Activated CD4-positive, alpha-beta memory T cell treated with anti-CD3 and anti-CD28 coated beads for 36 hours (primary cell): ENCODE measurements at regions not wholly inside any gene's neighbourhood (a gene's known extent, or its start where the extent isn't known, plus 50 kb on each side); places are given as distances from the start of the nearest gene placed in this dataset.

Experiments used
- CTCF ChIA-PET: fragments of 350-600 bp; sonication (Branson Sonifier 250); formaldehyde crosslinking; loops from one replicate; lab custom pipeline; 2021; ENCODE audit warnings: antibody characterized with exemption, inconsistent platforms; lab: Charles Lee
- POLR2A ChIA-PET: fragments of 350-600 bp; sonication (Branson Sonifier 250); formaldehyde crosslinking; loops from one replicate; lab custom pipeline; 2021; ENCODE audit warnings: antibody characterized with exemption; lab: Charles Lee
- DNase-seq: peaks from one replicate; pipeline ENCODE4 v3.0.0-alpha.2; 2020
- H3K27ac Mint-ChIP-seq: one replicate; pipeline ENCODE4 v1.8.0; 2021; ENCODE audit warnings: mixed read lengths
- H3K27me3 Mint-ChIP-seq: one replicate; pipeline ENCODE4 v1.8.0; 2021; ENCODE audit warnings: mixed read lengths
- H3K36me3 Mint-ChIP-seq: one replicate; pipeline ENCODE4 v1.8.0; 2021; ENCODE audit warnings: mixed read lengths
- H3K4me1 Mint-ChIP-seq: one replicate; pipeline ENCODE4 v1.8.0; 2021; ENCODE audit warnings: low read depth, mixed read lengths
- H3K4me3 Mint-ChIP-seq: one replicate; pipeline ENCODE4 v1.8.0; 2021; ENCODE audit warnings: mild to moderate bottlenecking, mixed read lengths
- H3K9me3 Mint-ChIP-seq: one replicate; pipeline ENCODE4 v1.8.0; 2021; ENCODE audit warnings: mixed read lengths
- intact Hi-C: fragments of 100-400 bp; cut with micrococcal nuclease; formaldehyde crosslinking; loops from one replicate; pipeline ENCODE4 v1.15.1; 2023

DNA sequence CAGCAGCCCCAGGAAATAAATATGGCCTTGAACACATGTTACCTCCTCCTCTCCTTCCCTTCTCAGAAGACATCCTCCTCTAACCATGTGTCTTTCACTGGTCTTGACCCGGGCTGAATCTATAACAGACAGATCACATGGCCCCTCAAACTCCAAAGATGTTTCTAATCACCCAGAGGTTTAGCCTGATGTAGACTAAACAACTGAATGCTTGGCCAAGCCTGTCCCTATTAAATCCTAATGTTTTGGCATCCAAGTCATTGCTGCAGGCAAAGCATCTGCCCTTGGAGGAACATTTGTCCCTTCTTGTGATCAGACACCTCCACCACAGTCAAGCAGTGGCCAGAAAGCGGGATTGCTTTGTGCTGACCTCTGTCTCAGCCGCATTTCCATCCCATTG, 65.5 kb downstream of the ANKRD60 start:
- H3K36me3 Mint-ChIP-seq, result no peaks in the 10 kb centered on the region
- H3K9me3 Mint-ChIP-seq, result no peaks in the 10 kb centered on the region
- no peak overlapping the region for H3K4me3 Mint-ChIP-seq
- ChIA-PET POLR2A (no interaction called here), CTCF (no interaction called here)
- no peaks in the 10 kb centered on the region for H3K4me1 Mint-ChIP-seq
- intact Hi-C loops, result no loop called here
- no peaks in the 10 kb centered on the region for H3K27me3 Mint-ChIP-seq
- H3K27ac Mint-ChIP-seq, result no peak overlapping the region
- no peak for DNase-seq

GRCh38 chr20:58161192-58161591, 67.3 kb downstream of the ANKRD60 start:
- H3K4me1 Mint-ChIP-seq, result no peaks in the 10 kb centered on the region
- CTCF ChIA-PET, result no interaction called here
- intact Hi-C loops, result no loop called here
- peaks cover under 1% of the 10 kb centered on the region for H3K27me3 Mint-ChIP-seq
- H3K4me3 Mint-ChIP-seq, result no peak overlapping the region
- no peaks in the 10 kb centered on the region for H3K36me3 Mint-ChIP-seq
- POLR2A ChIA-PET, result no interaction called here
- H3K27ac Mint-ChIP-seq, result no peak overlapping the region
- no peaks in the 10 kb centered on the region for H3K9me3 Mint-ChIP-seq
- DNase-seq, result no peak

- intact Hi-C loops, result no loop called here
- Mint-ChIP-seq H3K4me1 (no peaks in the 10 kb centered on the region), H3K27ac (no peak overlapping the region), H3K36me3 (no peaks in the 10 kb centered on the region), H3K4me3 (no peak overlapping the region), H3K27me3 (peaks cover 3% of the 10 kb centered on the region), H3K9me3 (no peaks in the 10 kb centered on the region)
- POLR2A ChIA-PET, result no interaction called here
- no peak for DNase-seq
- CTCF ChIA-PET, result no interaction called here
Measured at GRCh38 chr20:58160451-58161061, 67.9 kb downstream of the ANKRD60 start.

GRCh38 chr20:58155148-58155925, 73.1 kb downstream of the ANKRD60 start:
- no peak overlapping the region for H3K4me3 Mint-ChIP-seq
- DNase-seq, result no peak
- no peak overlapping the region for H3K27ac Mint-ChIP-seq
- POLR2A ChIA-PET, result no interaction called here
- no peaks in the 10 kb centered on the region for H3K9me3 Mint-ChIP-seq
- H3K36me3 Mint-ChIP-seq, result no peaks in the 10 kb centered on the region
- H3K4me1 Mint-ChIP-seq, result no peaks in the 10 kb centered on the region
- intact Hi-C loops, result no loop called here
- CTCF ChIA-PET, result interaction anchor here (1.6 kb wide), 1 partner anchor 25 kb away, joined by 6 read pairs; no protein-coding TSS in a partner anchor
- H3K27me3 Mint-ChIP-seq, result peaks cover 21% of the 10 kb centered on the region

GRCh38 chr20:58154113-58154512, 74.3 kb downstream of the ANKRD60 start:
- intact Hi-C loops, result no loop called here
- ChIA-PET CTCF (no interaction called here), POLR2A (no interaction called here)
- Mint-ChIP-seq H3K4me3 (no peak overlapping the region), H3K9me3 (no peaks in the 10 kb centered on the region), H3K4me1 (peaks cover 3% of the 10 kb centered on the region), H3K27ac (no peak overlapping the region), H3K27me3 (peaks cover 26% of the 10 kb centered on the region), H3K36me3 (no peaks in the 10 kb centered on the region)
- no peak for DNase-seq

GRCh38 chr20:58153121-58153520, 75.3 kb downstream of the ANKRD60 start:
- Mint-ChIP-seq H3K9me3 (no peaks in the 10 kb centered on the region), H3K4me1 (peaks cover 3% of the 10 kb centered on the region), H3K27me3 (peaks cover 34% of the 10 kb centered on the region), H3K4me3 (no peak overlapping the region), H3K36me3 (no peaks in the 10 kb centered on the region), H3K27ac (no peak overlapping the region)
- DNase-seq, result no peak
- intact Hi-C loops, result no loop called here
- POLR2A ChIA-PET, result no interaction called here
- CTCF ChIA-PET, result no interaction called here

- no peak overlapping the region for H3K4me3 Mint-ChIP-seq
Measured at GRCh38 chr20:58150772-58151171, 77.7 kb downstream of the ANKRD60 start.

GRCh38 chr20:58149437-58150091, 78.9 kb downstream of the ANKRD60 start:
- Mint-ChIP-seq H3K4me3 (no peak overlapping the region), H3K4me1 (peaks cover 3% of the 10 kb centered on the region), H3K27me3 (peaks cover 41% of the 10 kb centered on the region), H3K36me3 (no peaks in the 10 kb centered on the region), H3K9me3 (no peaks in the 10 kb centered on the region), H3K27ac (no peak overlapping the region)
- POLR2A ChIA-PET, result no interaction called here
- DNase-seq, result no peak
- CTCF ChIA-PET, result no interaction called here
- intact Hi-C loops, result no loop called here

More at GRCh38 chr20:58150772-58151171, 77.7 kb downstream of the ANKRD60 start:
- POLR2A ChIA-PET, result no interaction called here
- Mint-ChIP-seq H3K27ac (no peak overlapping the region), H3K27me3 (peaks cover 43% of the 10 kb centered on the region), H3K36me3 (no peaks in the 10 kb centered on the region), H3K9me3 (no peaks in the 10 kb centered on the region), H3K4me1 (peaks cover 3% of the 10 kb centered on the region)
- DNase-seq, result no peak
- CTCF ChIA-PET, result no interaction called here
- intact Hi-C loops, result no loop called here

DNA sequence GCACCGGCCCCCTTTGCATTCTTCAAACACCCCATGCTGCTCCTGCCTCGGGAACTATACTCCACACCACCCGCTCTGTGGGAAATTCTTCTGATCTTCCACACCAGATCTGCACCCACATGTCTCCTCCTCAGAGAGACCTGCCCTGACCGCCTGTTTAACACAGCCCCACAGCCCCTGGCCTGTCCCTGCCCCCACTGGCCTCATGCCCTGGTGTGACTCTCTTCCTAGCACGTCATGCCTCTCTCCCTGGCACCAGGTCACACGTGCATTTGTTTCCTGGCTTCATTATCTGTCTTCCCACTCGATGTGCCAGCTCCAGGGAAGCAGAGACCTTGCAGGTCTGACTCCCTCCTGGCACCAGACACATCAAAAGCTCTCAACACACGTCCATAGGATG, 79.6 kb downstream of the ANKRD60 start:
- ChIA-PET POLR2A (no interaction called here), CTCF (no interaction called here)
- Mint-ChIP-seq H3K9me3 (no peaks in the 10 kb centered on the region), H3K4me3 (no peak overlapping the region), H3K27me3 (peaks cover 39% of the 10 kb centered on the region), H3K4me1 (peaks cover 3% of the 10 kb centered on the region), H3K36me3 (no peaks in the 10 kb centered on the region), H3K27ac (no peak overlapping the region)
- intact Hi-C loops, result no loop called here
- no peak for DNase-seq

DNA sequence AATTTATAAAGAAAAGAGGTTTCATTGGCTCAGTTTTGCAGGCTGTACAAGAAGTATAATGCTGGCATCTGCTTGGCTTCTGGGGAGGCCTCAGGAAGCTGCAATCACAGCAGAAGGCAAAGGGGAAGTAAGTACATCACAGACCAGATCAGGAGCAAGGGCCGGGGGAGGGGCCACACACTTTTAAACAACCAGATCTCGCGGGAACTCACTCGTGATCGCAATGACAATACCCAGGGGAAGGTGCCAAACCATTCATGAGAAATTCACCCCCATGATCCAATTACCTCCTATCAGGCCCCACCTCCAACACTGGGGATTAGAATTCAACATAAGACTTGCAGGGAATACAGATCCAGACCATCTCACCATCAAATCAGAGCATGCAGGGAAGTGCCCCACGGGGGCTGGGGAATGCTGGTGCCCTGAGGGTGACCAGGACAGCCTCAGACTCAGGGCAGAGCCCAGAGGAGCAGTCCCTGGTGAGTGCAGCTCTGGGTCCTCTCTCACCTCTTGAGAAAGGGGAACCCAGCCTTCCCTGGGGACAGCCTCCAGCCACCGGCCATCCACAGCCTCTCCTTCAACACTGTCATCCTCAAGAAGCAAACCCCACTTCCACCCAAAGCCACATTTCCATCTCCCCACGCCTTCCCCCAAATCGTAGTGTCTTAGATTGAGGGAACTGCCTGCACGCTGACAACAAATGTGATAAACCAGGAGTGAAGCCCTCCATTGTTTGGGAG, 80.7 kb downstream of the ANKRD60 start:
- ChIA-PET CTCF (no interaction called here), POLR2A (no interaction called here)
- no peak for DNase-seq
- Mint-ChIP-seq H3K36me3 (no peaks in the 10 kb centered on the region), H3K27ac (no peak overlapping the region), H3K4me3 (no peak overlapping the region), H3K27me3 (peaks cover 36% of the 10 kb centered on the region), H3K9me3 (no peaks in the 10 kb centered on the region), H3K4me1 (peaks cover 3% of the 10 kb centered on the region)
- intact Hi-C loops, result no loop called here

- peaks cover 31% of the 10 kb centered on the region for H3K27me3 Mint-ChIP-seq
- no peak overlapping the region for H3K27ac Mint-ChIP-seq
- DNase-seq, result no peak
- H3K9me3 Mint-ChIP-seq, result no peaks in the 10 kb centered on the region
- intact Hi-C loops, result no loop called here
- peaks cover 3% of the 10 kb centered on the region for H3K4me1 Mint-ChIP-seq
- no peak overlapping the region for H3K4me3 Mint-ChIP-seq
- ChIA-PET POLR2A (interaction anchor here (0.7 kb wide), 1 partner anchor 758 kb away, joined by 3 read pairs; no protein-coding TSS in a partner anchor), CTCF (no interaction called here)
- no peaks in the 10 kb centered on the region for H3K36me3 Mint-ChIP-seq
Measured at GRCh38 chr20:58146746-58147140, 81.7 kb downstream of the ANKRD60 start.
